ENCODE measurements at regions not wholly inside any gene's neighbourhood (a gene's known extent, or its start where the extent isn't known, plus 50 kb on each side); places are given as distances from the start of the nearest gene placed in this dataset.

GRCh38 chr10:130900441-130901160 lies 410.9 kb downstream of the TCERG1L start:
- Histone ChIP-seq H4K8ac (ENCODE audit: low read length) (no peak overlapping the region), H2AFZ (ENCODE audit: low read depth, low read length) (no peak overlapping the region), H3K36me3 (ENCODE audit: control insufficient read depth in 1 of 2, insufficient read depth in 2 of 2, low read depth in 1 of 2, low read length in 2 of 2) (no peaks in the 10 kb centered on the region), H4K91ac (ENCODE audit: low read length) (no peak overlapping the region), H3K27me3 (ENCODE audit: control insufficient read depth in 1 of 2, insufficient read depth in 1 of 2, low read length in 2 of 2) (no peaks in the 10 kb centered on the region), H3K18ac (ENCODE audit: low read depth in 1 of 2, low read length in 2 of 2) (no peak overlapping the region), H3K4me1 (ENCODE audit: control insufficient read depth, insufficient read depth, low read depth, low read length) (no peaks in the 10 kb centered on the region), H3K9ac (ENCODE audit: low read length) (no peak overlapping the region), H3K4ac (ENCODE audit: low read depth in 1 of 2, low read length in 2 of 2) (no peak overlapping the region), H2BK15ac (ENCODE audit: low read depth, poor library complexity, severe bottlenecking) (no peak overlapping the region), H2BK120ac (ENCODE audit: low read depth, low read length) (no peak overlapping the region), H3K9me3 (ENCODE audit: control insufficient read depth, low read length) (no peaks in the 10 kb centered on the region), H2AK5ac (ENCODE audit: low read length, severe bottlenecking) (no peak overlapping the region), H3K23ac (ENCODE audit: low read length in 2 of 2) (no peak overlapping the region), H3K79me1 (replicated peaks; ENCODE audit: low read length, poor library complexity, severe bottlenecking) (no peaks in the 10 kb centered on the region), H3K27ac (ENCODE audit: low read length, poor library complexity, severe bottlenecking) (no peak overlapping the region), H3K4me2 (ENCODE audit: low read length, poor library complexity, severe bottlenecking) (no peak overlapping the region), H2BK12ac (ENCODE audit: low read length in 2 of 2) (no peak overlapping the region), H2BK5ac (ENCODE audit: low read depth, low read length, poor library complexity, severe bottlenecking) (no peak overlapping the region), H3K14ac (ENCODE audit: low read length in 2 of 2) (no peak overlapping the region), H3K4me3 (ENCODE audit: insufficient read depth in 1 of 2, low read depth in 1 of 2, low read length in 2 of 2) (no peak overlapping the region)
- no peak for DNase-seq
- 75% methylated on average over 12 of the region's 14 CpGs for WGBS

DNA sequence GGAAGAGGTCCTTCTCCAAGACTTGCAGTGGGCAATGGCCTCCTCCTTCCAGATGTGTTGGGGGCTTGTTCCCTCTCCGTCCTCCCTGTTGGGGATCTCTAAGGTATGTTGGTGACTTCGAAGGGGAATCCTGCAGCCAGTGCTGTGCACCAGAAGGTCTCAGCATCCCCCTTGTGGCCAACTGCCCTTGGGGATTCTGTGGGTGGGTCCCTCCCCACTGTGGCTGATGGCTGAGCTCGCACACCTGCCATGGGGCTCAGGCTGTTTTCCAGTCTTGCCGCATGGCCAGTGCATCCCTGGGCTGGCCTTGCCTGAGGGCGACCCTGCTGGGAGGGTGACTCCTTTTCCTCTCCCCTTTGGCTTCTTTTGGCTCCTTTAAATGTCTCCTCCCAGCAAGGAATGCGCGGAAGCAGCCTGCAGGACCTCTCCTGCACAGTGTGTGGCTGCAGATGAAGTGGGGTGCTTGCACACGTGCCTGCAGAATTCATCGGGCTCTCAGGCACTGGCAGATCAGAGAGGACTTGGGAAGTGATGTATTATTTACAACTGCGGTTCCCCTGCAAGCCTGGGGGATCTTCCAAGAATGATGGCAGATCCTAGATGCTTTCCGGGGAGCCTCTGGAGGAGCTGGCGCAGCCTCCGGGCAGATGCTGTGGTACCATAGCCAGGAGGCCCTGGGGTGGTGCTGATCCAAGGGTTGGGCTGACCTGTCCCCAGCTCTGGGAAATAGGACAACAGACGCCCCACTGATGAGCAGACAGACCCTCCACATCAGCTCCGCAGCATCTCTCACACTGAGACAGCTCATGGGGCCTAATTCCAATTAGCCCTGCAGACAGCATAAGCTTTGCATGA lies 410.0 kb downstream of the TCERG1L start:
- 81% methylated on average over 15 of the region's 15 CpGs for WGBS
- no peak overlapping the region for H3K9ac ChIP-seq (ENCODE audit: low read length)
- no peak overlapping the region for H3K14ac ChIP-seq (ENCODE audit: low read length in 2 of 2)
- H3K27ac ChIP-seq (ENCODE audit: low read length, poor library complexity, severe bottlenecking), result no peak overlapping the region
- H3K4ac ChIP-seq (ENCODE audit: low read depth in 1 of 2, low read length in 2 of 2), result no peak overlapping the region
- H3K4me2 ChIP-seq (ENCODE audit: low read length, poor library complexity, severe bottlenecking), result no peak overlapping the region
- no peaks in the 10 kb centered on the region for H3K79me1 ChIP-seq (replicated peaks; ENCODE audit: low read length, poor library complexity, severe bottlenecking)
- H2BK120ac ChIP-seq (ENCODE audit: low read depth, low read length), result no peak overlapping the region
- H3K23ac ChIP-seq (ENCODE audit: low read length in 2 of 2), result no peak overlapping the region
- no peak overlapping the region for H3K4me3 ChIP-seq (ENCODE audit: insufficient read depth in 1 of 2, low read depth in 1 of 2, low read length in 2 of 2)
- H3K9me3 ChIP-seq (ENCODE audit: control insufficient read depth, low read length), result no peaks in the 10 kb centered on the region
- H3K27me3 ChIP-seq (ENCODE audit: control insufficient read depth in 1 of 2, insufficient read depth in 1 of 2, low read length in 2 of 2), result no peaks in the 10 kb centered on the region
- no peak overlapping the region for H4K8ac ChIP-seq (ENCODE audit: low read length)
- H4K91ac ChIP-seq (ENCODE audit: low read length), result no peak overlapping the region
- H3K18ac ChIP-seq (ENCODE audit: low read depth in 1 of 2, low read length in 2 of 2), result no peak overlapping the region
- no peak overlapping the region for H2AFZ ChIP-seq (ENCODE audit: low read depth, low read length)
- no peak overlapping the region for H2BK12ac ChIP-seq (ENCODE audit: low read length in 2 of 2)
- H3K36me3 ChIP-seq (ENCODE audit: control insufficient read depth in 1 of 2, insufficient read depth in 2 of 2, low read depth in 1 of 2, low read length in 2 of 2), result no peaks in the 10 kb centered on the region
- H2AK5ac ChIP-seq (ENCODE audit: low read length, severe bottlenecking), result no peak overlapping the region
- DNase-seq, result no peak
- no peaks in the 10 kb centered on the region for H3K4me1 ChIP-seq (ENCODE audit: control insufficient read depth, insufficient read depth, low read depth, low read length)
- no peak overlapping the region for H2BK5ac ChIP-seq (ENCODE audit: low read depth, low read length, poor library complexity, severe bottlenecking)
- H2BK15ac ChIP-seq (ENCODE audit: low read depth, poor library complexity, severe bottlenecking), result no peak overlapping the region

DNA sequence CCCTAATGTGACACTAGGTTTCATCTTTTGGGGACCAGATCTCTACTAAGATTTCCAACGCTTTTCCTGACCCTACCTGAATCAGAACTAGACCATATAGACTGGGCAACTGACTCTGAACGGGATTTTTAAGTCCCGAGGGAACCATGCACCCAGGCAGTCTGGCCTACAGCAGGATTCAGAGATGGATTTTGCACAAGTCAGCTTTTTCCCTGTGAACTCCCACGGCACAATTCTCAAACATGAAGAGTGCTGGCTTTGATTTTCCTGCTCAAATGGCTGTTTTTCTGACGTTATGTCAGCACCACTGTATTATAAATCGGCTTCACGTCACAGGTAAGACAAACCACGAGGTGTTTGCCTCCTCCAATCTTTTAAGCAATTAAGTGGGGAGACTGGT lies 409.1 kb downstream of the TCERG1L start:
- Histone ChIP-seq H3K23ac (ENCODE audit: low read length in 2 of 2) (no peak overlapping the region), H3K4me3 (ENCODE audit: insufficient read depth in 1 of 2, low read depth in 1 of 2, low read length in 2 of 2) (no peak overlapping the region), H3K9me3 (ENCODE audit: control insufficient read depth, low read length) (no peaks in the 10 kb centered on the region), H2AK5ac (ENCODE audit: low read length, severe bottlenecking) (no peak overlapping the region), H3K27ac (ENCODE audit: low read length, poor library complexity, severe bottlenecking) (no peak overlapping the region), H3K36me3 (ENCODE audit: control insufficient read depth in 1 of 2, insufficient read depth in 2 of 2, low read depth in 1 of 2, low read length in 2 of 2) (no peaks in the 10 kb centered on the region), H3K18ac (ENCODE audit: low read depth in 1 of 2, low read length in 2 of 2) (no peak overlapping the region), H2AFZ (ENCODE audit: low read depth, low read length) (no peak overlapping the region), H3K4me2 (ENCODE audit: low read length, poor library complexity, severe bottlenecking) (no peak overlapping the region), H4K8ac (ENCODE audit: low read length) (no peak overlapping the region), H3K79me1 (replicated peaks; ENCODE audit: low read length, poor library complexity, severe bottlenecking) (no peaks in the 10 kb centered on the region), H2BK5ac (ENCODE audit: low read depth, low read length, poor library complexity, severe bottlenecking) (no peak overlapping the region), H3K14ac (ENCODE audit: low read length in 2 of 2) (no peak overlapping the region), H3K4ac (ENCODE audit: low read depth in 1 of 2, low read length in 2 of 2) (no peak overlapping the region), H2BK12ac (ENCODE audit: low read length in 2 of 2) (no peak overlapping the region), H2BK15ac (ENCODE audit: low read depth, poor library complexity, severe bottlenecking) (no peak overlapping the region), H2BK120ac (ENCODE audit: low read depth, low read length) (no peak overlapping the region), H4K91ac (ENCODE audit: low read length) (no peak overlapping the region), H3K27me3 (ENCODE audit: control insufficient read depth in 1 of 2, insufficient read depth in 1 of 2, low read length in 2 of 2) (no peaks in the 10 kb centered on the region), H3K9ac (ENCODE audit: low read length) (no peak overlapping the region), H3K4me1 (ENCODE audit: control insufficient read depth, insufficient read depth, low read depth, low read length) (no peaks in the 10 kb centered on the region)
- DNase-seq, result no peak
- WGBS, result 65% methylated on average over 5 of the region's 8 CpGs

GRCh38 chr10:130902929-130903328 lies 408.6 kb downstream of the TCERG1L start:
- Histone ChIP-seq H3K9me3 (ENCODE audit: control insufficient read depth, low read length) (no peaks in the 10 kb centered on the region), H3K4ac (ENCODE audit: low read depth in 1 of 2, low read length in 2 of 2) (no peak overlapping the region)
- WGBS, result 63% methylated on average over 2 of the region's 2 CpGs

More at GRCh38 chr10:130902929-130903328, 408.6 kb downstream of the TCERG1L start:
- H4K91ac ChIP-seq (ENCODE audit: low read length), result no peak overlapping the region
- H2BK120ac ChIP-seq (ENCODE audit: low read depth, low read length), result no peak overlapping the region
- H2AFZ ChIP-seq (ENCODE audit: low read depth, low read length), result no peak overlapping the region
- no peaks in the 10 kb centered on the region for H3K4me1 ChIP-seq (ENCODE audit: control insufficient read depth, insufficient read depth, low read depth, low read length)
- no peak overlapping the region for H3K14ac ChIP-seq (ENCODE audit: low read length in 2 of 2)
- no peak overlapping the region for H3K9ac ChIP-seq (ENCODE audit: low read length)
- H2AK5ac ChIP-seq (ENCODE audit: low read length, severe bottlenecking), result no peak overlapping the region
- no peak overlapping the region for H4K8ac ChIP-seq (ENCODE audit: low read length)
- no peak overlapping the region for H2BK12ac ChIP-seq (ENCODE audit: low read length in 2 of 2)
- no peaks in the 10 kb centered on the region for H3K27me3 ChIP-seq (ENCODE audit: control insufficient read depth in 1 of 2, insufficient read depth in 1 of 2, low read length in 2 of 2)
- H2BK15ac ChIP-seq (ENCODE audit: low read depth, poor library complexity, severe bottlenecking), result no peak overlapping the region
- no peak overlapping the region for H3K4me2 ChIP-seq (ENCODE audit: low read length, poor library complexity, severe bottlenecking)
- no peak overlapping the region for H3K4me3 ChIP-seq (ENCODE audit: insufficient read depth in 1 of 2, low read depth in 1 of 2, low read length in 2 of 2)
- H2BK5ac ChIP-seq (ENCODE audit: low read depth, low read length, poor library complexity, severe bottlenecking), result no peak overlapping the region
- H3K36me3 ChIP-seq (ENCODE audit: control insufficient read depth in 1 of 2, insufficient read depth in 2 of 2, low read depth in 1 of 2, low read length in 2 of 2), result no peaks in the 10 kb centered on the region
- DNase-seq, result no peak
- H3K27ac ChIP-seq (ENCODE audit: low read length, poor library complexity, severe bottlenecking), result no peak overlapping the region
- no peaks in the 10 kb centered on the region for H3K79me1 ChIP-seq (replicated peaks; ENCODE audit: low read length, poor library complexity, severe bottlenecking)
- H3K18ac ChIP-seq (ENCODE audit: low read depth in 1 of 2, low read length in 2 of 2), result no peak overlapping the region
- no peak overlapping the region for H3K23ac ChIP-seq (ENCODE audit: low read length in 2 of 2)
